ENCODE measurements at regions not wholly inside any gene's neighbourhood (a gene's known extent, or its start where the extent isn't known, plus 50 kb on each side); places are given as distances from the start of the nearest gene placed in this dataset.

- DNase-seq, result no peak
- H3K4me3 Mint-ChIP-seq (ENCODE audit: unreplicated experiment), result no peak overlapping the region
- peaks cover 11% of the 10 kb centered on the region for H3K4me1 Mint-ChIP-seq (ENCODE audit: low read depth, unreplicated experiment)
- no peaks in the 10 kb centered on the region for H3K36me3 Mint-ChIP-seq (ENCODE audit: unreplicated experiment)
- peaks cover 2% of the 10 kb centered on the region for H3K9me3 Mint-ChIP-seq (ENCODE audit: unreplicated experiment)
- H3K27ac Mint-ChIP-seq (ENCODE audit: unreplicated experiment), result no peak overlapping the region
- TF ChIP-seq CTCF (IDR thresholded peaks at IDR 0.05; ENCODE audit: partially characterized antibody, unreplicated experiment), result no peak
- H3K27me3 Mint-ChIP-seq (ENCODE audit: unreplicated experiment), result no peaks in the 10 kb centered on the region
These were observed 404.2 kb downstream of the COG6 start for GRCh38 chr13:40059540-40060232.

GRCh38 chr13:40060296-40061007 lies 405.0 kb downstream of the COG6 start:
- no peak for DNase-seq
- H3K9me3 Mint-ChIP-seq (ENCODE audit: unreplicated experiment), result peaks cover 2% of the 10 kb centered on the region
- H3K4me1 Mint-ChIP-seq (ENCODE audit: low read depth, unreplicated experiment), result peaks cover 11% of the 10 kb centered on the region
- H3K36me3 Mint-ChIP-seq (ENCODE audit: unreplicated experiment), result no peaks in the 10 kb centered on the region
- H3K27ac Mint-ChIP-seq (ENCODE audit: unreplicated experiment), result no peak overlapping the region
- H3K4me3 Mint-ChIP-seq (ENCODE audit: unreplicated experiment), result no peak overlapping the region
- no peaks in the 10 kb centered on the region for H3K27me3 Mint-ChIP-seq (ENCODE audit: unreplicated experiment)
- TF ChIP-seq CTCF (IDR thresholded peaks at IDR 0.05; ENCODE audit: partially characterized antibody, unreplicated experiment), result no peak

- no peak for TF ChIP-seq CTCF (IDR thresholded peaks at IDR 0.05; ENCODE audit: partially characterized antibody, unreplicated experiment)
- H3K4me3 Mint-ChIP-seq (ENCODE audit: unreplicated experiment), result no peak overlapping the region
- H3K36me3 Mint-ChIP-seq (ENCODE audit: unreplicated experiment), result no peaks in the 10 kb centered on the region
- peaks cover 11% of the 10 kb centered on the region for H3K4me1 Mint-ChIP-seq (ENCODE audit: low read depth, unreplicated experiment)
- no peaks in the 10 kb centered on the region for H3K27me3 Mint-ChIP-seq (ENCODE audit: unreplicated experiment)
- H3K27ac Mint-ChIP-seq (ENCODE audit: unreplicated experiment), result no peak overlapping the region
- DNase-seq, result no peak
- peaks cover 2% of the 10 kb centered on the region for H3K9me3 Mint-ChIP-seq (ENCODE audit: unreplicated experiment)
These were observed 406.3 kb downstream of the COG6 start for GRCh38 chr13:40061466-40062450.

GRCh38 chr13:40063278-40063698 lies 407.8 kb downstream of the COG6 start:
- Mint-ChIP-seq H3K4me3 (ENCODE audit: unreplicated experiment) (no peak overlapping the region), H3K4me1 (ENCODE audit: low read depth, unreplicated experiment) (peaks cover 11% of the 10 kb centered on the region), H3K27me3 (ENCODE audit: unreplicated experiment) (no peaks in the 10 kb centered on the region), H3K27ac (ENCODE audit: unreplicated experiment) (no peak overlapping the region), H3K9me3 (ENCODE audit: unreplicated experiment) (peaks cover 2% of the 10 kb centered on the region), H3K36me3 (ENCODE audit: unreplicated experiment) (no peaks in the 10 kb centered on the region)
- DNase-seq, result no peak
- no peak for TF ChIP-seq CTCF (IDR thresholded peaks at IDR 0.05; ENCODE audit: partially characterized antibody, unreplicated experiment)

Measured in glutamatergic neuron (in vitro differentiated cells).